K562 (cell line): ENCODE measurements at regions not wholly inside any gene's neighbourhood (a gene's known extent, or its start where the extent isn't known, plus 50 kb on each side); places are given as distances from the start of the nearest gene placed in this dataset.

Source experiments
- ATAC-seq: fragments of 200-7000 bp; cut with Tn5 transposase; 3 replicates; pipeline ENCODE4 v1.9.1; 2020; ENCODE audit warnings: moderate library complexity
- BruUV-seq: library from RNA; stranded (reverse); fragments of 400-500 nt; replicated peaks from 2 replicates; lab custom pipeline; 2021; lab: Mats Ljungman, UMichigan
- CTCF ChIA-PET: fragments of 300-600 bp; formaldehyde crosslinking; extraction: SDS; loops from one replicate; lab custom pipeline; 2021; ENCODE audit warnings: low intra/inter-chr PET ratio; lab: Yijun Ruan, JAX
- POLR2A ChIA-PET: fragments of 300-600, 350-650 bp; sonication (Branson Sonifier 250); formaldehyde crosslinking; extraction: SDS; loops from one replicate; lab custom pipeline; 2021; ENCODE audit warnings: antibody characterized with exemption, inconsistent platforms; lab: Yijun Ruan, JAX
- DNase-seq, 4 experiments: peaks; one replicate each; pipeline versions ENCODE4 v3.0.0 to v3.0.0-alpha.2; 2011 to 2018; ENCODE audit warnings: low spot score in 3 of 4, mixed read lengths in 3 of 4; ENCODE audit errors: extremely low read depth in 1 of 4
- FAIRE-seq: peaks from 2 replicates; lab custom pipeline; 2011; peaks lifted over from hg19 to GRCh38; lab: Jason Lieb, UNC
- H2AFZ ChIP-seq: 2 replicates; pipeline ENCODE4 v1.6.0; 2011; ENCODE audit warnings: low read depth, low read length, control low read depth, inconsistent platforms
- H3K27ac ChIP-seq: fragments of 200-600 bp; 3 replicates; pipeline ENCODE4 v1.8.0; 2011; ENCODE audit warnings: low read depth, mild to moderate bottlenecking, control low read depth, inconsistent platforms, low read length, moderate library complexity, mixed read lengths; ENCODE audit errors: extremely low read depth
- H3K27me3 ChIP-seq, 2 experiments: fragments of 300-600 bp in 1 of 2; 2 replicates in 1 of 2; 3 replicates in 1 of 2; pipeline versions ENCODE4 v1.6.0 to v1.8.0; 2011; ENCODE audit warnings: inconsistent platforms in 2 of 2, low read length in 2 of 2, mild to moderate bottlenecking in 1 of 2, mixed read lengths in 1 of 2, moderate library complexity in 1 of 2; ENCODE audit not compliant: control insufficient read depth in 2 of 2, insufficient read depth in 2 of 2
- H3K36me3 ChIP-seq: fragments of 300-600 bp; 3 replicates; pipeline ENCODE4 v1.8.0; 2011; ENCODE audit warnings: mild to moderate bottlenecking, low read length, inconsistent platforms; ENCODE audit not compliant: control insufficient read depth, insufficient read depth
- H3K4me1 ChIP-seq, 2 experiments: fragments of 200-600 bp in 1 of 2; replicated peaks in 1 of 2; 2 replicates in 1 of 2; 3 replicates in 1 of 2; pipeline versions ENCODE4 v1.5.1 to v1.8.0; 2011; ENCODE audit warnings: inconsistent platforms in 2 of 2, low read length in 2 of 2, mild to moderate bottlenecking in 1 of 2, mixed read lengths in 1 of 2, moderate library complexity in 1 of 2; ENCODE audit not compliant: control insufficient read depth in 2 of 2, insufficient read depth in 2 of 2
- H3K4me2 ChIP-seq: 2 replicates; pipeline ENCODE4 v1.6.1; 2011; ENCODE audit warnings: low read length, control low read depth, inconsistent platforms, mixed read lengths; ENCODE audit not compliant: insufficient read depth
- H3K4me3 ChIP-seq: fragments of 200-600 bp; sonication (generic), shearing (Covaris generic); 2 replicates; pipeline ENCODE4 v1.5.1; 2016; ENCODE audit warnings: control low read depth, inconsistent platforms
- H3K79me2 ChIP-seq: fragments of 200-600 bp; 3 replicates; pipeline ENCODE4 v1.8.0; 2011; ENCODE audit warnings: low read length, inconsistent platforms; ENCODE audit not compliant: control insufficient read depth, insufficient read depth
- H3K9ac ChIP-seq, 2 experiments: 2 replicates each; pipeline versions ENCODE4 v1.6.0 to v1.6.1; 2011; ENCODE audit warnings: low read depth in 2 of 2, low read length in 2 of 2, control low read depth in 1 of 2, inconsistent platforms in 1 of 2, mild to moderate bottlenecking in 1 of 2, mixed read lengths in 1 of 2; ENCODE audit not compliant: insufficient read depth in 1 of 2
- H3K9me1 ChIP-seq: one replicate; pipeline ENCODE4 v1.6.0; 2011; ENCODE audit warnings: inconsistent platforms, mild to moderate bottlenecking, low read length, moderate library complexity; ENCODE audit not compliant: control insufficient read depth, insufficient read depth
- H3K9me3 ChIP-seq: replicated peaks from 2 replicates; pipeline ENCODE4 v1.5.1; 2011; ENCODE audit warnings: low read depth, low read length, inconsistent platforms; ENCODE audit not compliant: control insufficient read depth, insufficient read depth
- H4K20me1 ChIP-seq: replicated peaks from 2 replicates; pipeline ENCODE4 v1.6.1; 2011; ENCODE audit warnings: low read length, inconsistent platforms, mixed read lengths; ENCODE audit not compliant: control insufficient read depth, insufficient read depth
- E2F4 ChIP-seq: sonication (generic); formaldehyde crosslinking; IDR thresholded peaks from 2 replicates; pipeline ENCODE4 v1.8.0; 2022; ENCODE audit warnings: mild to moderate bottlenecking, low read depth, missing genetic modification reagents
- EP300 ChIP-seq: IDR thresholded peaks from 2 replicates; pipeline ENCODE4 v1.6.1; 2012; ENCODE audit warnings: low read length, improper control_type of control experiment
- PML ChIP-seq: IDR thresholded peaks from 2 replicates; pipeline ENCODE4 v1.6.1; 2012; ENCODE audit warnings: low read length, inconsistent platforms
- POLR2AphosphoS2 ChIP-seq: IDR thresholded peaks from 2 replicates; pipeline ENCODE4 v1.6.1; 2012; ENCODE audit warnings: low read length, improper control_type of control experiment
- POLR2AphosphoS5 ChIP-seq: IDR thresholded peaks from 2 replicates; pipeline ENCODE4 v1.6.1; 2011; ENCODE audit warnings: mild to moderate bottlenecking, low read depth, low read length, moderate library complexity; ENCODE audit not compliant: control insufficient read depth, insufficient read depth
- RCOR1 ChIP-seq, 2 experiments: IDR thresholded peaks; 2 replicates each; pipeline ENCODE4 v1.6.1; 2012; ENCODE audit warnings: low read depth in 2 of 2, low read length in 2 of 2, borderline replicate concordance in 1 of 2, improper control_type of control experiment in 1 of 2
- TSHZ1 ChIP-seq: fragments of 250-450 bp; sonication (Bioruptor Pico); IDR thresholded peaks from 2 replicates; pipeline ENCODE4 v1.4.0; 2020; ENCODE audit warnings: mild to moderate bottlenecking, moderate library complexity
- WGBS: fragments of 100-300 bp; shearing (Covaris generic); methylation state at CpG from one replicate; pipeline ENCODE4 v1.1.6; 2016; ENCODE audit warnings: low coverage, mixed read lengths; ENCODE audit not compliant: insufficient coverage; ENCODE audit errors: missing lambda C conversion rate; 5-methylcytosine and 5-hydroxymethylcytosine counted together
- in situ Hi-C: fragments of 300-500 bp; cut with MboI; formaldehyde crosslinking; loops from 4 replicates; pipeline ENCODE4 v1.15.0; 2018; ENCODE audit warnings: inconsistent platforms, mixed read lengths
- intact Hi-C: fragments of 100-400 bp; cut with micrococcal nuclease; formaldehyde crosslinking; loops from 2 replicates; pipeline ENCODE4 v1.14.2; 2022

GRCh38 chr5:165003283-165003682, 1497.9 kb downstream of the MAT2B start:
- H3K9me3 ChIP-seq: no peaks in the 10 kb centered on the region
- no TSS peak for BruUV-seq
- no peak overlapping the region for H3K27ac ChIP-seq
- H3K79me2 ChIP-seq: no peaks in the 10 kb centered on the region
- no peak overlapping the region for H3K9ac ChIP-seq
- DNase-seq (no peak), FAIRE-seq (no peak), ATAC-seq (no peak)
- H3K9me1 ChIP-seq: no peaks in the 10 kb centered on the region
- H3K4me3 ChIP-seq: no peak overlapping the region
- TF ChIP-seq PML: no peak
- TF ChIP-seq POLR2AphosphoS5: no peak
- no peak for TF ChIP-seq EP300
- TF ChIP-seq TSHZ1 (CRISPR knock-in tag): no peak
- no peak for TF ChIP-seq RCOR1 (IDR thresholded peaks at IDR 0.05; ENCODE audit: borderline replicate concordance in 1 of 2, low read depth in 2 of 2, low read length in 2 of 2)
- no peak for TF ChIP-seq E2F4 (CRISPR knock-in tag)
- TF ChIP-seq POLR2AphosphoS2: no peak
- no peak overlapping the region for H2AFZ ChIP-seq
- intact Hi-C loops (no loop called here), in situ Hi-C loops (loop anchor here (5.0 kb wide), 1 partner anchor 691 kb away; no protein-coding TSS in a partner anchor)
- CTCF ChIA-PET: interaction anchor here (1.0 kb wide), 1 partner anchor 685 kb away, joined by 3 read pairs; no protein-coding TSS in a partner anchor
- H3K36me3 ChIP-seq: no peaks in the 10 kb centered on the region
- WGBS: 0% methylated on average over 3 of the region's 3 CpGs
- H3K27me3 ChIP-seq: no peaks in the 10 kb centered on the region
- no peaks in the 10 kb centered on the region for H3K4me1 ChIP-seq
- no peak overlapping the region for H3K4me2 ChIP-seq
- POLR2A ChIA-PET: no interaction called here
- no peaks in the 10 kb centered on the region for H4K20me1 ChIP-seq
